Stimulated activated CD4-positive, alpha-beta T cell treated with anti-CD3 and anti-CD28 coated beads, Interleukin-4, amount 100 ng/mL, for 4 hours (primary cell): ENCODE measurements at regions not wholly inside any gene's neighbourhood (a gene's known extent, or its start where the extent isn't known, plus 50 kb on each side); places are given as distances from the start of the nearest gene placed in this dataset.

ENCODE experiments used
- DNase-seq, 2 experiments: peaks; one replicate each; pipeline ENCODE4 v3.0.0-alpha.2; 2020

DNA sequence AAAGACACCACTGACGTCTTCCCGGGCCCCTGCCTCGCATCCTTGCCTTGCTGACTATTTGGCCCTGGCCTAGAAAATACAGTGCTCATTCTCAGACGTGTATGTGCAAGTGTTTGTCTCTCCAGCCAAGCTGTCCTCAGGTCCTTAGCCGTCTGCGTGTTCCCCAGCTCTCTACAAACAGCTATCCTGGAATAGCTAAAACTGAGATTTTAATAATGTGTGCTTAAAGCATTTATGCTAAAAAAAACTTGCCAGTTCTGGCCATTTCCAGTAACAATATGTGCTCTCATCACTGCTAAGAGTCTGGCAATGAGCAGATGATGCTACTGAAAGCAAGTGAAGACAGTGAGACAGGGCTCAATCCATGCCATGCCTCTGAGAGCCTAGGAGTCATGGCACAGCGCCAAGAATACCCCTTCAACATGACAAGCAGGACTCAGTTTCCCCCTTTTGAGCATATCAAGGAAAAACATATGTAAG, 55.7 kb downstream of the IRF2BP2 start:
- no peak for DNase-seq

GRCh38 chr1:234553240-234554188, 56.5 kb downstream of the IRF2BP2 start:
- no peak for DNase-seq

- no peak for DNase-seq
Observed at GRCh38 chr1:234551032-234551378, 59.0 kb downstream of the IRF2BP2 start.

DNA sequence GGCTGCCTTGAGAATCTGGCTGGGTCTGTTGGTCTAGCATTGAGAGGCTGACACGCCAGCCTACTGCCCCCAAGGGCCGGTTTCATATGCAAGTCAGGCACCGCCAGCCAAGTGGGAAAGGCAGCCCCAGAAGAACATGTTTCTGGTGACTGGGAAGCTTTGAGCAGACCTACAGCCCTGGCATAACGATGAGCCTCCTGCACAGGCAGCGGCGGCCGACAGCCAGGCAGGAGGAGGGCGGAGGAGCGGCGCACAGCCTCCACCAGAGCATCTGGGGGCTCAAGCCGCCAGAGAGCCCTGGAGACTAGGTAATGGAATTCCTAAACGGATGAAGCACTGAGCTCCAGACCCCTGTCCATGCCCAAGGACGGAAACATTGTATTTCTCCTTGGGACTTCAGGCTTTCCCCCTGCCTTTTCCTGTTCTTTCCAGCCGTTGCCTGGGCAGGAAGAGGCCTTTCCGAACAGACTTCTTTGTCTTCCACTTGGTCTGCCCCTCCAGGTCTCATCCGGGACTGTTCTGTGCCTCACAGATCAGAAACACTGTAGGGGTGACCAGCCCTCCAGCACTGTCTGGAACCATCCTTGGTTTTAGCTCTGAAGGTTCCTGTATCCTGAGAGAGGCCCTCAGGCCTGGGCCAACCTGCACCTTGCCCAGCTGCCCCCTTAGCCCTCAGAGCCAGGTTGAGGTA, 59.5 kb downstream of the IRF2BP2 start:
- no peak for DNase-seq

- DNase-seq, result no peak
Observed at GRCh38 chr1:234549447-234550021, 60.4 kb downstream of the IRF2BP2 start.

DNA sequence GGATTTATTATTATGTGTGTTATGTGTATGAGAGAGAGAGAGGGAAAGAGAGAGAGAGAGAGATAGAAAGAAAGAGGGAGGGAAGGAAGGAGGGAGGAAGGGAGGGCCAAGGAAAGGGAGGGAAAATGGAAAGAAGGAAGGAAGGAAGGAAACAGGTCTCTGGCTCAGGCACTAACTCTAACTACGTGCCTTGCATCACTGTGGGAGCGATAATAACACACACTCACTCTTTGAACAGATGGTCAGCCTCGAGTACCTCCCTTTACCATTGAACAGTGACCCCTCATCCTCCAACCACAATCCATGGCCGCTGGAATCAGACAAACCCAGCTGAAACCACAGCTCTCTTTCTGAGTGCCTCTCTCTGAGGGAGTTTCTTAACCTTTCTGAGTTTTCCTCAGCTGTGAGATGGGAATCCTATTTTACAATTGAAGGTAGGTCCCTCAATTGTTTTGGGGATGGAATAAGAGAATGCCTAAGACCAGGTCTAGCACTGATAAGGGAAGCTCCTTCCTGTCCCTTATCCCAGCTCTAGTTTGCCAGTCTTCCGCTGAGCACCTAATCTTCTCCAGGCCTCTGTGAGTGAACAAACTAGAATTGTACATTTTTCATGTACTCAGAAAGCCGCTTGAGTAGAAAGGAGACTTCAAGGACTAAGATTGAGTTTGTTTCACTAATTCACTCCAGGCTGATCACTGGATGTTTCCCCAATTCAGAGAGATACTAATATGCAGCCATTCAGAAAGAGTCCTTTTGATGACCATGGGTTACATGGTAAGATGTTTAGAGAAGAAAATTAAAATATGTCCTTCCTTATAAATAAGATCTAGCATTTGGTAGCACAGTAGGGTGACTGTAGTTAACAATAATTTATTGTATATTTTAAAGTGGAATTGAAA, 62.8 kb downstream of the IRF2BP2 start:
- DNase-seq, result no peak

GRCh38 chr1:234546387-234546704, 63.6 kb downstream of the IRF2BP2 start:
- DNase-seq, result no peak

- no peak for DNase-seq
Observed at GRCh38 chr1:234545517-234546386, 64.2 kb downstream of the IRF2BP2 start.

GRCh38 chr1:234544087-234544579, 65.2 kb upstream of the TARBP1 start:
- DNase-seq, result peak; percentile 11 to 52

DNA sequence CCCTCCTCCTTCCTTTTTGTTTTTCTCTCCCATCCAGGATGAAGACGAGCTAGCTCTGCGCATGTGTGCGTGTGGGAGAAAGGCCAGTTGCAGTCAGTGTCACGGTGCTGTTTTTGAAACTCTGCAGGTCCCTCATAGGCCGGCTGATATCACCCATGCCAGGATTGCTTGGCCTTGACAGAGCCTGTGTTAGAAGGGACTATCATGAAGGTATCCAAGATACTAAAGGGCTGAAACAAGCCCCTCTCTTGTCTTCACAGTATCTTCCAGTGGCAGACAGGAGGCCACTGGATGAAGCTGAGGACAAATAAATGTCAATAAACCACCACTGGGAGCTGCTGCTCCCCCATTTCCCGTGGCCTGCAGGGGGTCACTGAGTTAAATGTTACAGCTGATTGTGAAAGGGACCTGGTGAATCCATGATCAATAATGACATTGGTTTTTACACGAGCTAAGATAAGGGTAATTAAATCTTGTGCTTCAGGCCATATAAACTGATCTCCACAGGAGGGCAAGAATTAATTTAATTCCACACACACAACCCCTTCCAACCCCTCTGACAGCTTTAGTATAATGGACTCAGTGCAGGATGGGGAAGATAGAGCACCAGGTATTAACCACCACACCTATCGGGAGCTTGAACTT, 64.6 kb upstream of the TARBP1 start:
- DNase-seq, result no peak

- DNase-seq, result no peak
Observed at GRCh38 chr1:234542211-234542850, 63.4 kb upstream of the TARBP1 start.

DNA sequence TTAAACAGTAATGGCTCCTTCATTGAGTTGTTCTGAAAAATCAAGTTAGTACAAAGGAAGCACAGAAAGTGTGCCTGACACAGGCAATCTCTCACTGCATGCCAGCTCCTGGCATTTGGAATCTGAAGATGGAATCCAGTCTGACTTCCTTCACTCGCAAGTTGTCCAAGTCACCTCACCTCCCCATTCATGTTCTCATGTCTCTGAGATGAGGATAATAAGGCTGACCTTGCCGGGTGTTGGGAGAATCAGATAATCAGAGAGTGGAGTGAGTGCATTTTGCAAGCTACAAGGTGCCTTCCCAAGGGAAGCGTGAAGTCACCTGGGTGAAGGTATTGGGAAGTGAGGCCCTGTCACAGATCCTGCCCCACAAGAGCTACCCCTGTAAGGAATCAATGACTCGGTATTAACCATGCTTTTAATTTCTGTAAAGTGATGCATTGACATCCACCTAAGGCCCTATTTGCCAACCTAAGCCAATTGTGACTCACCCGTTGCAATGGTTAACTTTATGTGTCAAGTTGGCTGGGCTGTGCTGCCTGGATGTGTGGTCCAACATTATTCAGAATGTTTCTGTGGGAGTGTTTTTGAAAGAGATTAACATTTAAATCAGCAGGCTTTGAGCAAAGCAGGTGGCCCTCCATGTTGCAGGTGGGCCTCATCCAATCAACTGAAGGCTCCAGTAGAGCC, 62.5 kb upstream of the TARBP1 start:
- no peak for DNase-seq

- no peak for DNase-seq
Observed at GRCh38 chr1:234540404-234540762, 61.4 kb upstream of the TARBP1 start.

DNA sequence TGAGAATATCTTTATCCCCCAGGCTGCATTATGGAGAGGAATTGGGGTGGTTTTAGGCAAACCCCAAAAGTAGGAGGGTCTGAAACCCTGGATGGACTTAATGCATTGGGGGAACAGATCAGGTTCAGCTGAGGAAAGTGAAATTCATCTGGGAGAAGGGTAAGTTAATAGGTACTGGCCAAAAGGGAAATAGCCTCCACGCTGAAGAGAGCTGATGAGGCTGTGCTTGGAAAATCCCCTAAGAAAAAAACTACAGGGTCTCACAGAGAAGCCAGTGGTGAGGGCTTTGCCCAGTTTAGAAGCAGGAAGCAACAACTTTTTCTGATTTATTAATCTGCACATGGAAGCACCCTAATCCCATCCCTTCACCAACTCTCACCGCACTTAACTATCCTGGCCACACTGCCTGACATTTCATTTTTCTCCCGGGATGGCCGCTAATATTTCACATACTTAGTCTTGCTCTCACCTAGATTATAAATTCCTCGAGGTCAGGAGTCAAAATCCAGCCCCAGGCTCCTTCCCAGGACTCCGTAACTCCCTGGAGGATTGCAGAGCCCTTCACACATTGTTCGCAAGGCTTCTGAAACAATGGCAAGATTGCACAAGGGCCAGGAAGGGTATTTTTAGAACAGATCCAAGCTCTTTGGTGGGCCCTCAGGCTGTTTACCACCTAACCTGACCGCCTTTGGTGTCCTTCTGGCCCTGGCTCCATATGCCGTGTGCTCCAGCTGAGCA, 60.9 kb upstream of the TARBP1 start:
- DNase-seq, result no peak

DNA sequence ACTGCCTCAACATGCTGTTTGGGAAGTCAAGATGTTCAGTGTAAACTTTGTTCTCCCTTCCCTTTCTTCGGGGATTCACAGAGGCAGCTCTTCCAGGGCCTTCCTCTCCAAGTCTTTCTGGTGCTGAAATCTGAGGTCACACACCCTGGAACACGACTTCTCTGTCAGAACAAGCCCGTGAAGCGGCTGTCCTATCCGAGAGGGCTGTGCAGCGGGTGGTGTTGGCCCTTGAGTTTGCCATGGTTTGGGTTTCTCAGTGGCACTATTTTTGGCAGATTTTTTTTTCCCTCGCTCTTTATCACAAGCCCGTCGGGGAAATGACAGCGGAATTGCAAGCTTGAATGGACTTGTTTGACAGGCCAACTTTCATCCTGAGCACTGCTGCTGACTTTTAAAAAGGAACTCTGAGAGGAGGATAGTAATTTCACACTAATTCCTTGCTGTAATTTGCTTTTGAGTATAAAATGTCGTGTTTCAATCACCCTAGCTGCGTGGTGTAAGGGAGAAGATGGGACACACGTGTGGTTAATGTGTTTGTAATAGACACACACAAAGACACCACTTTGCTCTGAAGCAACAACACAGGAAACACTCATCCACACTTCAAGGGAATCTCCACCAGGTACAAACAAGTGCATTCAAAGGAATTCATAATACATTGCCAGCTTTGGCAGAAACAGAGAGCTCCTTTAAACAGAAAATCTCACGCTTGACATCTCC, 60.1 kb upstream of the TARBP1 start:
- DNase-seq, result no peak

DNA sequence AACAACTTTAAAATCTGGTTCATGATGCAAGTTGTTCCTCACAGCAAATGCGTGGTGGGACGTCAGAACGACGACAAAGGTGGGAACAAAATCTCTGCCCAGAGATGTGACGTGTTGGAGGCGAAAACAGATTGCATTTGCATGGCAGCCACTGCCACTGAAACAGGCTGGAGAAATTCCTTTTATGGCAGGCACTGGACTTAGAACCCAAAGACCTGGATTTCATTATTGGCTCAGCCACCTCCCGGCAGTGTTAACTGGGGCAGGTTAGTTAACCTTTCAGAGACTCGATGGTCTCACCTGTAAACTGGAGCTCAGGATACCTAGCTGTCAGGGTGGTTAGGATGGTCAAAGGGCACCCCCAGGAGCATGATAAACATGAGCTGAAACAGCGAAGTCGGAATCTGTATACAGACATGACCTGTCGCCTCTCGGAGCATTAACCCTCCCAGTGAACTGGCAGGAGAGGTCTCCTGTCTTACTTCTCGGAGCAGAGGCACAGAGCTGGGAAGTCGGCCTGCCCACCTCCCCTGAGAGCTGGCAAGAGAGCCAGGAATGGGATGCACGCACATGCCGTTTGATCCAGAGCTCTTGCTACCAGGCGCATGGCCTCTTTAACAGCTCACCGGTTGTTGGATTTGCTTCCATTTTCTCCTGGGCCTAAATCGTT, 59.2 kb upstream of the TARBP1 start:
- DNase-seq, result no peak

GRCh38 chr1:234537236-234537635, 58.3 kb upstream of the TARBP1 start:
- DNase-seq, result no peak

DNA sequence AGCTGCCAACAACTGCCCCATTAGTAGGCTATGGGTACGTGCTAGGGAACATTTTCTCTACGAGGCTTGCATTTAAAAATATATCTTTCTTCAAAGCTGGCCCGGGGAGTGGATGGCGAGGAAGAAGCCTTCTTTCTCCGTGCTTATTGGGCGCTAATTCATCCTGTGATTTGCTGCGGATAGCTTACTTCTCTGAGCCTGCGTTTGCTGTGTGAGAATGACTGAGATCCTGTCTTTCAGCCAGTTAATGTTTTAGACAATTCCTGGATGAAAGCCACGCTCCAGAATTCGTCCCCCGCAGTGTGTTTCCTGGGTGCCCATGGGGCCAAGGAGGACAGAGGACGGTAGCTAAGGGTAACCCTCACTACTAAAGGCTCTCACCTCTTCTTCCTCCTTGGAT, 57.8 kb upstream of the TARBP1 start:
- DNase-seq, result no peak
